ENCODE measurements at regions not wholly inside any gene's neighbourhood (a gene's known extent, or its start where the extent isn't known, plus 50 kb on each side); places are given as distances from the start of the nearest gene placed in this dataset.

- DNase-seq (no peak), ATAC-seq (ENCODE audit: low FRiP score in 2 of 2) (no peak)
- TF ChIP-seq EP300 (IDR thresholded peaks at IDR 0.05) (no peak), POLR2A (IDR thresholded peaks at IDR 0.05) (no peak), POLR2AphosphoS5 (IDR thresholded peaks at IDR 0.05) (no peak), CTCF (IDR thresholded peaks at IDR 0.05) (no peak)
- H3K27me3 ChIP-seq: no peaks in the 10 kb centered on the region
- no peaks in the 10 kb centered on the region for H3K9me3 ChIP-seq
- H3K36me3 ChIP-seq: no peaks in the 10 kb centered on the region
- no peak overlapping the region for H3K4me3 ChIP-seq
- H3K27ac ChIP-seq: no peak overlapping the region
- WGBS, 2 donors: 85 to 87% methylated on average over 1 of the region's 1 CpG
- H3K4me1 ChIP-seq: no peaks in the 10 kb centered on the region
Measured at GRCh38 chr5:156126716-156127115, 200.2 kb upstream of the SGCD start.

- no peak for TF ChIP-seq CTCF (IDR thresholded peaks at IDR 0.05)
- TF ChIP-seq POLR2A (IDR thresholded peaks at IDR 0.05): no peak
- no peak for TF ChIP-seq EP300 (IDR thresholded peaks at IDR 0.05)
- TF ChIP-seq POLR2AphosphoS5 (IDR thresholded peaks at IDR 0.05): no peak
- Histone ChIP-seq H3K4me1 (no peaks in the 10 kb centered on the region), H3K9me3 (no peaks in the 10 kb centered on the region), H3K36me3 (no peaks in the 10 kb centered on the region), H3K4me3 (no peak overlapping the region), H3K27me3 (no peaks in the 10 kb centered on the region), H3K27ac (no peak overlapping the region)
- 44 to 50% methylated on average over 2 of the region's 2 CpGs for WGBS, 2 donors
- DNase-seq (no peak), ATAC-seq (ENCODE audit: low FRiP score in 2 of 2) (no peak)
Measured at GRCh38 chr5:156128026-156128425, 198.9 kb upstream of the SGCD start.

- no peak overlapping the region for H3K27ac ChIP-seq
- no peaks in the 10 kb centered on the region for H3K27me3 ChIP-seq
- TF ChIP-seq EP300 (IDR thresholded peaks at IDR 0.05): no peak
- TF ChIP-seq POLR2AphosphoS5 (IDR thresholded peaks at IDR 0.05): no peak
- no peak for TF ChIP-seq POLR2A (IDR thresholded peaks at IDR 0.05)
- no peaks in the 10 kb centered on the region for H3K36me3 ChIP-seq
- H3K4me1 ChIP-seq: no peaks in the 10 kb centered on the region
- ATAC-seq (ENCODE audit: low FRiP score in 2 of 2): no peak
- no peaks in the 10 kb centered on the region for H3K9me3 ChIP-seq
- DNase-seq: no peak
- H3K4me3 ChIP-seq: no peak overlapping the region
- 84 to 90% methylated on average over 3 of the region's 3 CpGs for WGBS, 2 donors
Measured at GRCh38 chr5:156134216-156134615, 192.7 kb upstream of the SGCD start.

GRCh38 chr5:156135531-156135930, 191.4 kb upstream of the SGCD start:
- no peak for TF ChIP-seq POLR2AphosphoS5 (IDR thresholded peaks at IDR 0.05)
- TF ChIP-seq CTCF (IDR thresholded peaks at IDR 0.05): no peak
- TF ChIP-seq POLR2A (IDR thresholded peaks at IDR 0.05): no peak
- no peak for TF ChIP-seq EP300 (IDR thresholded peaks at IDR 0.05)
- DNase-seq: no peak
- WGBS, 2 donors: 64 to 71% methylated on average over 1 of the region's 1 CpG
- ATAC-seq (ENCODE audit: low FRiP score in 2 of 2): no peak
- H3K4me1 ChIP-seq: no peaks in the 10 kb centered on the region
- H3K4me3 ChIP-seq: no peak overlapping the region
- no peaks in the 10 kb centered on the region for H3K27me3 ChIP-seq
- H3K9me3 ChIP-seq: no peaks in the 10 kb centered on the region
- no peak overlapping the region for H3K27ac ChIP-seq
- no peaks in the 10 kb centered on the region for H3K36me3 ChIP-seq

- peak in 1 of 2 donors; percentile 65 for ATAC-seq (ENCODE audit: low FRiP score in 2 of 2)
- Histone ChIP-seq H3K27ac (no peak overlapping the region), H3K36me3 (no peaks in the 10 kb centered on the region), H3K27me3 (no peaks in the 10 kb centered on the region), H3K4me3 (no peak overlapping the region), H3K4me1 (no peaks in the 10 kb centered on the region), H3K9me3 (peaks cover 0 to under 1% (median 0%) of the 10 kb centered on the region in 4 donors)
- TF ChIP-seq EP300 (IDR thresholded peaks at IDR 0.05) (no peak), CTCF (IDR thresholded peaks at IDR 0.05) (no peak), POLR2AphosphoS5 (IDR thresholded peaks at IDR 0.05) (no peak), POLR2A (IDR thresholded peaks at IDR 0.05) (no peak)
- 59 to 78% methylated on average over 5 of the region's 5 CpGs for WGBS, 2 donors
- DNase-seq: no peak
Measured at GRCh38 chr5:156137071-156137869, 189.7 kb upstream of the SGCD start.
